ENCODE measurements at regions not wholly inside any gene's neighbourhood (a gene's known extent, or its start where the extent isn't known, plus 50 kb on each side); places are given as distances from the start of the nearest gene placed in this dataset.
"Not testable (repeated sequence)": the region's sequence is repeated elsewhere in the genome, so short reads cannot be mapped to it uniquely, and the experiment has no call there.

GRCh38 chr9:88596376-88596775 lies 61.4 kb downstream of the NXNL2 start:
- H3K27me3 Mint-ChIP-seq, result peaks cover 28% of the 10 kb centered on the region
- H3K9me3 Mint-ChIP-seq, result no peaks in the 10 kb centered on the region
- no peaks in the 10 kb centered on the region for H3K4me1 Mint-ChIP-seq
- no peak overlapping the region for H3K4me3 Mint-ChIP-seq
- H3K27ac Mint-ChIP-seq, result no peak overlapping the region
- ATAC-seq (replicated peaks), result no peak
- H3K36me3 Mint-ChIP-seq (ENCODE audit: low read depth), result no peaks in the 10 kb centered on the region

GRCh38 chr9:88604836-88605511 lies 70.0 kb downstream of the NXNL2 start:
- no peak for ATAC-seq (replicated peaks)
- no peaks in the 10 kb centered on the region for H3K36me3 Mint-ChIP-seq (ENCODE audit: low read depth)
- H3K27ac Mint-ChIP-seq, result no peak overlapping the region
- no peaks in the 10 kb centered on the region for H3K4me1 Mint-ChIP-seq
- H3K27me3 Mint-ChIP-seq, result peaks cover 16% of the 10 kb centered on the region
- H3K4me3 Mint-ChIP-seq, result no peak overlapping the region
- no peaks in the 10 kb centered on the region for H3K9me3 Mint-ChIP-seq

- peaks cover 9% of the 10 kb centered on the region for H3K27me3 Mint-ChIP-seq
- H3K27ac Mint-ChIP-seq, result no peak overlapping the region
- H3K4me1 Mint-ChIP-seq, result no peaks in the 10 kb centered on the region
- H3K36me3 Mint-ChIP-seq (ENCODE audit: low read depth), result no peaks in the 10 kb centered on the region
- no peak for ATAC-seq (replicated peaks)
- H3K4me3 Mint-ChIP-seq, result no peak overlapping the region
- H3K9me3 Mint-ChIP-seq, result no peaks in the 10 kb centered on the region
Observed at GRCh38 chr9:88605512-88606362, 70.8 kb downstream of the NXNL2 start.

GRCh38 chr9:88614359-88614758 lies 79.4 kb downstream of the NXNL2 start:
- Mint-ChIP-seq H3K36me3 (ENCODE audit: low read depth) (no peaks in the 10 kb centered on the region), H3K27ac (no peak overlapping the region)

GRCh38 chr9:88623698-88624097 lies 88.7 kb downstream of the NXNL2 start:
- no peaks in the 10 kb centered on the region for H3K9me3 Mint-ChIP-seq
- H3K36me3 Mint-ChIP-seq (ENCODE audit: low read depth), result no peaks in the 10 kb centered on the region

More at GRCh38 chr9:88614359-88614758, 79.4 kb downstream of the NXNL2 start:
- Mint-ChIP-seq H3K4me3 (no peak overlapping the region), H3K9me3 (peaks cover 13% of the 10 kb centered on the region), H3K27me3 (peaks cover 9% of the 10 kb centered on the region), H3K4me1 (no peaks in the 10 kb centered on the region)
- ATAC-seq (replicated peaks), result no peak

GRCh38 chr9:88628114-88628513 lies 93.1 kb downstream of the NXNL2 start:
- no peaks in the 10 kb centered on the region for H3K9me3 Mint-ChIP-seq
- H3K27me3 Mint-ChIP-seq, result peaks cover 3% of the 10 kb centered on the region
- H3K36me3 Mint-ChIP-seq (ENCODE audit: low read depth), result no peaks in the 10 kb centered on the region
- ATAC-seq (replicated peaks), result no peak
- H3K27ac Mint-ChIP-seq, result no peak overlapping the region
- H3K4me3 Mint-ChIP-seq, result no peak overlapping the region
- H3K4me1 Mint-ChIP-seq, result no peaks in the 10 kb centered on the region

More at GRCh38 chr9:88623698-88624097, 88.7 kb downstream of the NXNL2 start:
- no peak for ATAC-seq (replicated peaks)
- Mint-ChIP-seq H3K27me3 (peaks cover 17% of the 10 kb centered on the region), H3K4me3 (no peak overlapping the region), H3K4me1 (no peaks in the 10 kb centered on the region), H3K27ac (no peak overlapping the region)

- peaks cover 4% of the 10 kb centered on the region for H3K9me3 Mint-ChIP-seq
- no peak overlapping the region for H3K27ac Mint-ChIP-seq
- no peaks in the 10 kb centered on the region for H3K36me3 Mint-ChIP-seq (ENCODE audit: low read depth)
- ATAC-seq (replicated peaks), result no peak
- no peak overlapping the region for H3K4me3 Mint-ChIP-seq
- H3K27me3 Mint-ChIP-seq, result no peaks in the 10 kb centered on the region
- H3K4me1 Mint-ChIP-seq, result no peaks in the 10 kb centered on the region
Observed at GRCh38 chr9:88628811-88629210, 93.8 kb downstream of the NXNL2 start.

- H3K27ac Mint-ChIP-seq; H3K36me3 Mint-ChIP-seq (ENCODE audit: low read depth); H3K27me3 Mint-ChIP-seq; H3K4me1 Mint-ChIP-seq; ATAC-seq (replicated peaks); H3K9me3 Mint-ChIP-seq; H3K4me3 Mint-ChIP-seq: not testable (repeated sequence)
Observed at GRCh38 chr9:88630574-88630973, 95.6 kb downstream of the NXNL2 start.

GRCh38 chr9:88635151-88635550 lies 100.2 kb downstream of the NXNL2 start:
- Mint-ChIP-seq H3K27ac (no peak overlapping the region), H3K4me3 (no peak overlapping the region), H3K9me3 (peaks cover 21% of the 10 kb centered on the region), H3K36me3 (ENCODE audit: low read depth) (no peaks in the 10 kb centered on the region), H3K27me3 (peaks cover 31% of the 10 kb centered on the region), H3K4me1 (no peaks in the 10 kb centered on the region)
- ATAC-seq (replicated peaks), result no peak

GRCh38 chr9:88641456-88642240 lies 106.7 kb downstream of the NXNL2 start:
- H3K4me1 Mint-ChIP-seq, result no peaks in the 10 kb centered on the region
- H3K27me3 Mint-ChIP-seq, result peaks cover 55% of the 10 kb centered on the region
- peaks cover 14% of the 10 kb centered on the region for H3K9me3 Mint-ChIP-seq
- H3K27ac Mint-ChIP-seq, result no peak overlapping the region
- no peaks in the 10 kb centered on the region for H3K36me3 Mint-ChIP-seq (ENCODE audit: low read depth)
- H3K4me3 Mint-ChIP-seq, result no peak overlapping the region
- no peak for ATAC-seq (replicated peaks)

- Mint-ChIP-seq H3K9me3 (peaks cover 9% of the 10 kb centered on the region), H3K27ac (no peak overlapping the region), H3K4me1 (no peaks in the 10 kb centered on the region), H3K36me3 (ENCODE audit: low read depth) (no peaks in the 10 kb centered on the region), H3K4me3 (no peak overlapping the region), H3K27me3 (peaks cover 55% of the 10 kb centered on the region)
- ATAC-seq (replicated peaks), result no peak
Observed at GRCh38 chr9:88642336-88642735, 107.4 kb downstream of the NXNL2 start.

GRCh38 chr9:88643931-88644330 lies 109.0 kb downstream of the NXNL2 start:
- H3K4me3 Mint-ChIP-seq, result no peak overlapping the region
- no peaks in the 10 kb centered on the region for H3K4me1 Mint-ChIP-seq
- no peaks in the 10 kb centered on the region for H3K9me3 Mint-ChIP-seq
- H3K36me3 Mint-ChIP-seq (ENCODE audit: low read depth), result no peaks in the 10 kb centered on the region
- H3K27ac Mint-ChIP-seq, result no peak overlapping the region
- H3K27me3 Mint-ChIP-seq, result peaks cover 42% of the 10 kb centered on the region
- no peak for ATAC-seq (replicated peaks)

- Mint-ChIP-seq H3K4me3 (no peak overlapping the region), H3K4me1 (no peaks in the 10 kb centered on the region), H3K36me3 (ENCODE audit: low read depth) (no peaks in the 10 kb centered on the region), H3K27ac (no peak overlapping the region), H3K9me3 (no peaks in the 10 kb centered on the region), H3K27me3 (peaks cover 41% of the 10 kb centered on the region)
- no peak for ATAC-seq (replicated peaks)
Observed at GRCh38 chr9:88645172-88645878, 110.3 kb downstream of the NXNL2 start.

- no peak for ATAC-seq (replicated peaks)
- no peaks in the 10 kb centered on the region for H3K9me3 Mint-ChIP-seq
- H3K27me3 Mint-ChIP-seq, result peaks cover 43% of the 10 kb centered on the region
- no peaks in the 10 kb centered on the region for H3K36me3 Mint-ChIP-seq (ENCODE audit: low read depth)
- no peaks in the 10 kb centered on the region for H3K4me1 Mint-ChIP-seq
- no peak overlapping the region for H3K4me3 Mint-ChIP-seq
- no peak overlapping the region for H3K27ac Mint-ChIP-seq
Observed at GRCh38 chr9:88645879-88646199, 110.9 kb downstream of the NXNL2 start.
